ENCODE measurements at regions not wholly inside any gene's neighbourhood (a gene's known extent, or its start where the extent isn't known, plus 50 kb on each side); places are given as distances from the start of the nearest gene placed in this dataset.

GRCh38 chr17:33504571-33504970, 211.5 kb upstream of the ASIC2 start:
- ChIA-PET CTCF (interaction anchor here (0.6 to 2.2 kb wide), 3 partner anchors 16 to 1013 kb away, joined by 3 to 8 read pairs (median 4); no protein-coding TSS in a partner anchor), POLR2A (no interaction called here)
- BruUV-seq (replicated peaks): no TSS peak
- no peak overlapping the region for H3K4me3 Mint-ChIP-seq (ENCODE audit: unreplicated experiment)
- TF ChIP-seq CTCF (IDR thresholded peaks at IDR 0.05; ENCODE audit: unreplicated experiment): no peak
- intact Hi-C loops (cut with micrococcal nuclease): no loop called here
- H3K36me3 Mint-ChIP-seq (ENCODE audit: insufficient read depth, unreplicated experiment): no peaks in the 10 kb centered on the region
- no peak for DNase-seq (ENCODE audit: unreplicated experiment)
- no peaks in the 10 kb centered on the region for H3K4me1 Mint-ChIP-seq (ENCODE audit: insufficient read depth, unreplicated experiment)
- no peak overlapping the region for H3K27ac Mint-ChIP-seq (ENCODE audit: low read depth, unreplicated experiment)
- no peaks in the 10 kb centered on the region for H3K27me3 Mint-ChIP-seq (ENCODE audit: insufficient read depth, unreplicated experiment)
- H3K9me3 Mint-ChIP-seq (ENCODE audit: unreplicated experiment): peaks cover 42% of the 10 kb centered on the region

GRCh38 chr17:33506889-33507650, 214.0 kb upstream of the ASIC2 start:
- Mint-ChIP-seq H3K36me3 (ENCODE audit: insufficient read depth, unreplicated experiment) (no peaks in the 10 kb centered on the region), H3K27ac (ENCODE audit: low read depth, unreplicated experiment) (no peak overlapping the region), H3K9me3 (ENCODE audit: unreplicated experiment) (peaks cover 44% of the 10 kb centered on the region), H3K27me3 (ENCODE audit: insufficient read depth, unreplicated experiment) (no peaks in the 10 kb centered on the region), H3K4me3 (ENCODE audit: unreplicated experiment) (no peak overlapping the region), H3K4me1 (ENCODE audit: insufficient read depth, unreplicated experiment) (no peaks in the 10 kb centered on the region)
- intact Hi-C loops (cut with micrococcal nuclease): no loop called here
- no peak for DNase-seq (ENCODE audit: unreplicated experiment)
- no TSS peak for BruUV-seq (replicated peaks)
- TF ChIP-seq CTCF (IDR thresholded peaks at IDR 0.05; ENCODE audit: unreplicated experiment): no peak
- POLR2A ChIA-PET: no interaction called here
- CTCF ChIA-PET: interaction anchor here (2.2 kb wide), 1 partner anchor 13 kb away, joined by 8 read pairs; no protein-coding TSS in a partner anchor

GRCh38 chr17:33508215-33508614, 215.1 kb upstream of the ASIC2 start:
- no peak for TF ChIP-seq CTCF (IDR thresholded peaks at IDR 0.05; ENCODE audit: unreplicated experiment)
- Mint-ChIP-seq H3K27ac (ENCODE audit: low read depth, unreplicated experiment) (no peak overlapping the region), H3K27me3 (ENCODE audit: insufficient read depth, unreplicated experiment) (no peaks in the 10 kb centered on the region), H3K36me3 (ENCODE audit: insufficient read depth, unreplicated experiment) (no peaks in the 10 kb centered on the region), H3K4me1 (ENCODE audit: insufficient read depth, unreplicated experiment) (no peaks in the 10 kb centered on the region), H3K9me3 (ENCODE audit: unreplicated experiment) (peaks cover 32% of the 10 kb centered on the region), H3K4me3 (ENCODE audit: unreplicated experiment) (no peak overlapping the region)
- intact Hi-C loops (cut with micrococcal nuclease): no loop called here
- no TSS peak for BruUV-seq (replicated peaks)
- ChIA-PET POLR2A (no interaction called here), CTCF (interaction anchor here (0.7 kb wide), 1 partner anchor 12 kb away, joined by 3 read pairs; no protein-coding TSS in a partner anchor)
- no peak for DNase-seq (ENCODE audit: unreplicated experiment)

GRCh38 chr17:33509331-33509730, 216.2 kb upstream of the ASIC2 start:
- POLR2A ChIA-PET: no interaction called here
- no peak for DNase-seq (ENCODE audit: unreplicated experiment)
- no peak for TF ChIP-seq CTCF (IDR thresholded peaks at IDR 0.05; ENCODE audit: unreplicated experiment)
- Mint-ChIP-seq H3K27me3 (ENCODE audit: insufficient read depth, unreplicated experiment) (no peaks in the 10 kb centered on the region), H3K4me1 (ENCODE audit: insufficient read depth, unreplicated experiment) (no peaks in the 10 kb centered on the region), H3K9me3 (ENCODE audit: unreplicated experiment) (peaks cover 32% of the 10 kb centered on the region), H3K27ac (ENCODE audit: low read depth, unreplicated experiment) (no peak overlapping the region), H3K4me3 (ENCODE audit: unreplicated experiment) (no peak overlapping the region), H3K36me3 (ENCODE audit: insufficient read depth, unreplicated experiment) (no peaks in the 10 kb centered on the region)
- intact Hi-C loops (cut with micrococcal nuclease): no loop called here
- BruUV-seq (replicated peaks): no TSS peak
- CTCF ChIA-PET: no interaction called here

All from MCF 10A (cell line).